ENCODE measurements at regions not wholly inside any gene's neighbourhood (a gene's known extent, or its start where the extent isn't known, plus 50 kb on each side); places are given as distances from the start of the nearest gene placed in this dataset.

GRCh38 chr3:140761076-140761639, 83.3 kb downstream of the TRIM42 start:
- peaks cover 8% of the 10 kb centered on the region for H3K4me1 ChIP-seq (ENCODE audit: control insufficient read depth, low read length)
- no peaks in the 10 kb centered on the region for H3K79me2 ChIP-seq (ENCODE audit: control insufficient read depth, low read length)
- H3K4me2 ChIP-seq (ENCODE audit: low read length) = no peak overlapping the region
- H3K27me3 ChIP-seq (ENCODE audit: control insufficient read depth, low read length) = no peaks in the 10 kb centered on the region
- H3K9me3 ChIP-seq (ENCODE audit: control insufficient read depth, insufficient read depth, low read length) = no peaks in the 10 kb centered on the region
- H3K4me3 ChIP-seq (ENCODE audit: low read length) = no peak overlapping the region
- no peaks in the 10 kb centered on the region for H3F3A ChIP-seq (ENCODE audit: control insufficient read depth, insufficient read depth)
- no peaks in the 10 kb centered on the region for H3K36me3 ChIP-seq (ENCODE audit: control insufficient read depth, low read length)
- H4K20me1 ChIP-seq (ENCODE audit: control insufficient read depth, insufficient read depth, low read depth, low read length) = no peaks in the 10 kb centered on the region
- H3K27ac ChIP-seq (ENCODE audit: low read depth, low read length) = no peak overlapping the region
- H3K9me2 ChIP-seq (replicated peaks; ENCODE audit: control insufficient read depth, low read length) = no peaks in the 10 kb centered on the region
- TF ChIP-seq EZH2phosphoT487 (IDR thresholded peaks at IDR 0.05; ENCODE audit: borderline replicate concordance, low read length) = no peak
- TF ChIP-seq, protein P1, sequence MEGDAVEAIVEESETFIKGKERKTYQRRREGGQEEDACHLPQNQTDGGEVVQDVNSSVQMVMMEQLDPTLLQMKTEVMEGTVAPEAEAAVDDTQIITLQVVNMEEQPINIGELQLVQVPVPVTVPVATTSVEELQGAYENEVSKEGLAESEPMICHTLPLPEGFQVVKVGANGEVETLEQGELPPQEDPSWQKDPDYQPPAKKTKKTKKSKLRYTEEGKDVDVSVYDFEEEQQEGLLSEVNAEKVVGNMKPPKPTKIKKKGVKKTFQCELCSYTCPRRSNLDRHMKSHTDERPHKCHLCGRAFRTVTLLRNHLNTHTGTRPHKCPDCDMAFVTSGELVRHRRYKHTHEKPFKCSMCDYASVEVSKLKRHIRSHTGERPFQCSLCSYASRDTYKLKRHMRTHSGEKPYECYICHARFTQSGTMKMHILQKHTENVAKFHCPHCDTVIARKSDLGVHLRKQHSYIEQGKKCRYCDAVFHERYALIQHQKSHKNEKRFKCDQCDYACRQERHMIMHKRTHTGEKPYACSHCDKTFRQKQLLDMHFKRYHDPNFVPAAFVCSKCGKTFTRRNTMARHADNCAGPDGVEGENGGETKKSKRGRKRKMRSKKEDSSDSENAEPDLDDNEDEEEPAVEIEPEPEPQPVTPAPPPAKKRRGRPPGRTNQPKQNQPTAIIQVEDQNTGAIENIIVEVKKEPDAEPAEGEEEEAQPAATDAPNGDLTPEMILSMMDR (IDR thresholded peaks at IDR 0.05; ENCODE audit: low read depth, low read length, poor library complexity, severe bottlenecking) = no peak

DNA sequence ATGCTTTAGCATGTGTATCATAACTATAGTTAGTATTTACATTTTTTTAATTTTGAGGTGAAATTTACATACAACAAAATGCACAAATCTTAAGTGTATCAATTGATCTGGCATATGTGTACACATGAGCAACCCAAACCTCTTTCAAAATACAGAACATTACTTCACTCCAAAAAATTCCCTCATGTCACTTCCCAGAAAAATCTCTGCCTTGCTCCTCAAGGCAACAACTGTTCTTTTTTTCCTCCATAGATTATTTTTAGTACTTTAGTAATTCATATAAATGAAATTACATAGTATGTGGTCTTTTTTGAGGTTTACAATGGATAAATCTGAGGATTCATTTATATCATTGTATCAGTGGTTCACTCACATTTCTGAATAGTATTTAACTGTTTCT, 84.9 kb downstream of the TRIM42 start:
- Histone ChIP-seq H3K4me1 (ENCODE audit: control insufficient read depth, low read length) (no peaks in the 10 kb centered on the region), H3K9me3 (ENCODE audit: control insufficient read depth, insufficient read depth, low read length) (no peaks in the 10 kb centered on the region), H3F3A (ENCODE audit: control insufficient read depth, insufficient read depth) (no peaks in the 10 kb centered on the region), H3K4me3 (ENCODE audit: low read length) (no peak overlapping the region), H3K4me2 (ENCODE audit: low read length) (no peak overlapping the region), H3K9me2 (replicated peaks; ENCODE audit: control insufficient read depth, low read length) (no peaks in the 10 kb centered on the region), H3K79me2 (ENCODE audit: control insufficient read depth, low read length) (no peaks in the 10 kb centered on the region), H3K36me3 (ENCODE audit: control insufficient read depth, low read length) (no peaks in the 10 kb centered on the region), H4K20me1 (ENCODE audit: control insufficient read depth, insufficient read depth, low read depth, low read length) (no peaks in the 10 kb centered on the region), H3K27me3 (ENCODE audit: control insufficient read depth, low read length) (no peaks in the 10 kb centered on the region), H3K27ac (ENCODE audit: low read depth, low read length) (no peak overlapping the region)
- TF ChIP-seq, protein P1 (IDR thresholded peaks at IDR 0.05; ENCODE audit: low read depth, low read length, poor library complexity, severe bottlenecking) = no peak
- no peak for TF ChIP-seq EZH2phosphoT487 (IDR thresholded peaks at IDR 0.05; ENCODE audit: borderline replicate concordance, low read length)

DNA sequence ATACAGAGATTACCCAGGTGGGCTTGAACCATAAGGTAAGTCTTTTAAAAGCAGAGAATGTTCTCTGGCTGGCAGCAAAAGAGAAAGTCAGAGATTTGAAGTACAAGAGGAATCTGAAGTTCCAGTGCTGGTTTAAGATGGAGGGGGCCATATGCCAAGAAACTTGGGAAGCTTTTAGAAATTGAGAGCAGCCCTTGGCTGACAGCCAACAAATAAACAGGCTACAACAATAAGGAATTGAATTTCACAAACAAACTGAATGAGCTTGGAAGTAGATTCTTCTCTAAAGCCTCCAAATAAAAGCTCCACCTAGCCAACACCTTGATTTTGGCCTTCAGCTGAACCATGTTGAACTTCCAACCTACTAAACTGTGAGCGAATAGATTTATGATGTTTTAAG, 85.7 kb downstream of the TRIM42 start:
- no peaks in the 10 kb centered on the region for H3K27me3 ChIP-seq (ENCODE audit: control insufficient read depth, low read length)
- H3K4me3 ChIP-seq (ENCODE audit: low read length) = no peak overlapping the region
- no peaks in the 10 kb centered on the region for H3K9me3 ChIP-seq (ENCODE audit: control insufficient read depth, insufficient read depth, low read length)
- no peak overlapping the region for H3K27ac ChIP-seq (ENCODE audit: low read depth, low read length)
- no peak overlapping the region for H3K4me2 ChIP-seq (ENCODE audit: low read length)
- no peaks in the 10 kb centered on the region for H3K36me3 ChIP-seq (ENCODE audit: control insufficient read depth, low read length)
- no peaks in the 10 kb centered on the region for H3K9me2 ChIP-seq (replicated peaks; ENCODE audit: control insufficient read depth, low read length)
- no peaks in the 10 kb centered on the region for H3K79me2 ChIP-seq (ENCODE audit: control insufficient read depth, low read length)
- H3F3A ChIP-seq (ENCODE audit: control insufficient read depth, insufficient read depth) = no peaks in the 10 kb centered on the region
- no peaks in the 10 kb centered on the region for H4K20me1 ChIP-seq (ENCODE audit: control insufficient read depth, insufficient read depth, low read depth, low read length)
- H3K4me1 ChIP-seq (ENCODE audit: control insufficient read depth, low read length) = no peaks in the 10 kb centered on the region
- TF ChIP-seq EZH2phosphoT487 (IDR thresholded peaks at IDR 0.05; ENCODE audit: borderline replicate concordance, low read length) = no peak
- TF ChIP-seq, protein P1 (IDR thresholded peaks at IDR 0.05; ENCODE audit: low read depth, low read length, poor library complexity, severe bottlenecking) = no peak

Measured in DOHH2 (cell line).